Activated CD4-positive, alpha-beta T cell treated with anti-CD3 and anti-CD28 coated beads, Interleukin-2, amount 50 U/mL, for 24 hours (primary cell): ENCODE measurements at regions not wholly inside any gene's neighbourhood (a gene's known extent, or its start where the extent isn't known, plus 50 kb on each side); places are given as distances from the start of the nearest gene placed in this dataset.
"Not testable (repeated sequence)": the region's sequence is repeated elsewhere in the genome, so short reads cannot be mapped to it uniquely, and the experiment has no call there.

Experiments
- DNase-seq, 2 donors: peaks; one replicate each; pipeline ENCODE4 v3.0.0-alpha.2; 2020; ENCODE audit warnings: low read depth in 1 of 2, low spot score in 1 of 2

- no peak for DNase-seq
Observed at GRCh38 chr20:4476903-4477500, 209.3 kb upstream of the PRNP start.

- DNase-seq: no peak
Observed at GRCh38 chr20:4472906-4473305, 213.3 kb upstream of the PRNP start.

GRCh38 chr20:4471221-4471620, 215.0 kb upstream of the PRNP start:
- DNase-seq: no peak

GRCh38 chr20:4470375-4470774, 215.9 kb upstream of the PRNP start:
- DNase-seq: no peak

- DNase-seq: no peak
Observed at GRCh38 chr20:4469910-4470309, 216.3 kb upstream of the PRNP start.

GRCh38 chr20:4468114-4468513, 218.1 kb upstream of the PRNP start:
- DNase-seq: no peak

- DNase-seq: no peak
Observed at GRCh38 chr20:4465855-4466545, 216.9 kb upstream of the ADRA1D start.

GRCh38 chr20:4465212-4465611, 216.1 kb upstream of the ADRA1D start:
- DNase-seq: no peak

- DNase-seq: not testable (repeated sequence)
Observed at GRCh38 chr20:4462801-4463200, 213.7 kb upstream of the ADRA1D start.

GRCh38 chr20:4459081-4459480, 210.0 kb upstream of the ADRA1D start:
- DNase-seq: no peak

- DNase-seq: no peak
Observed at GRCh38 chr20:4457566-4458543, 208.8 kb upstream of the ADRA1D start.

- no peak for DNase-seq
Observed at GRCh38 chr20:4455996-4456395, 206.9 kb upstream of the ADRA1D start.

GRCh38 chr20:4455301-4455701, 206.2 kb upstream of the ADRA1D start:
- no peak for DNase-seq

- no peak for DNase-seq
Observed at GRCh38 chr20:4454111-4454510, 205.0 kb upstream of the ADRA1D start.

- no peak for DNase-seq
Observed at GRCh38 chr20:4453359-4453758, 204.3 kb upstream of the ADRA1D start.

- no peak for DNase-seq
Observed at GRCh38 chr20:4451487-4452081, 202.5 kb upstream of the ADRA1D start.

GRCh38 chr20:4449957-4450715, 201.0 kb upstream of the ADRA1D start:
- DNase-seq: no peak

- no peak for DNase-seq
Observed at GRCh38 chr20:4445784-4446183, 196.7 kb upstream of the ADRA1D start.

- DNase-seq: no peak
Observed at GRCh38 chr20:4445331-4445730, 196.2 kb upstream of the ADRA1D start.

- DNase-seq: no peak
Observed at GRCh38 chr20:4444404-4444803, 195.3 kb upstream of the ADRA1D start.

- no peak for DNase-seq
Observed at GRCh38 chr20:4443016-4443415, 193.9 kb upstream of the ADRA1D start.
